ENCODE measurements at regions not wholly inside any gene's neighbourhood (a gene's known extent, or its start where the extent isn't known, plus 50 kb on each side); places are given as distances from the start of the nearest gene placed in this dataset.

DNA sequence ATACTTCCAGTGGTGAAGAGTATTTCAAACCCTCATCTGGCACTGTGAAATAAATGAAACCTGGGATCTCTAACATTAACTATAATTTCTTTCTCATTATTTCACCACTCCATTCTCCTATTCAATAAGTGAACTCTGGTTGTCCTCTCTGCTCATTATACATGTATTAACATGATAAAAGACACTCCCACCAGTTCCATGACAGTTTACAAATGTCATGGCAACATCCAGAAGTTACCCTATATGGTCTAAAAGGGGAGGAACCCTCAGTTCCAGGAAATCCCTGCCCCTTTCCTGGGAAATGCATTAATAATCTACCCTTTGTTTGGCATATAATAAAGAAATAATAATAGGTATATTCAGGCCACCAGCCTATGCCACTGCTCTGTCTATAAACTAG is 62.7 kb upstream of the BRINP3 start:
- no peak for DNase-seq

DNA sequence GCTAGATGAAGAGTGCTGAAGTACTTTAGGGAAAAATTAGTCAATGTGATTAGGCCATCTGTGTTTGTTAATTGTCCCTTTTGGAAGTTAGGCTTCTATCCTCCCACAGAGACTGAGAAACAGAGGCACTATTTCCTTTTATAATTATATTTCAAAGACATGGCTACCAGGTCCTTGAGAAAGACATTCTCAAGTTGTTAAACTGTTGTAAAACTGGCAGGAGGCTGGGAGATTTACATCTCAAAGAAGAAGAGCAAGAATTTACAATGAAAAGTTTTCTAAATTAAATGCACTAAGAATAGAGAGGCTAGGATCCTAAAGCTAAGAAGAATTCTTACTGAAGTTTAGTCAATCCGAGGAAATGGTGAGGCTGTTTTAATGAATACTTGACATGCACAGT is 74.0 kb upstream of the BRINP3 start:
- DNase-seq: no peak

DNA sequence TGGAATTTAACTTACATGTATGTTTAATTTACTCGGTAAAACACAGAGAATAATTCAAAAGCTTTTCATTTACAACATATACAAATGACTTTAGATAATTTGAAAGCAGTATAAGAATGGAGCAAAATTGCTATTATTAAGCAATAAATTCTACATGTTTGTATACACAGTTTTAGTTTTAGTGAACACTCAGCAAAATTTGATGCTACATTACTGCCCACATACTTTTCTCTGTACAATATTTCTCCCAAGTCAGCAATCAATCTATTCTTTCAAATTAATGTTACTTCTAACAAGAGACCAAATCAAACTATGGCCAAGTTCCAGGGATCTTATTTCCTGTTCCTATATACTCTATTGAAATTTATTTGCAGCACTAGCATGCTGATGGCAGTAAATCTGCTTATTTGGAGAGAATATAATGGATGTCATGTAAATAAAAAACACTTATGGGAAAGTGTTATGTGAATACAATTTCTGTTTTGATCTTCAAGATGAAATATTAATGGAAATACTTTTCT is 82.6 kb upstream of the BRINP3 start:
- no peak for DNase-seq

DNA sequence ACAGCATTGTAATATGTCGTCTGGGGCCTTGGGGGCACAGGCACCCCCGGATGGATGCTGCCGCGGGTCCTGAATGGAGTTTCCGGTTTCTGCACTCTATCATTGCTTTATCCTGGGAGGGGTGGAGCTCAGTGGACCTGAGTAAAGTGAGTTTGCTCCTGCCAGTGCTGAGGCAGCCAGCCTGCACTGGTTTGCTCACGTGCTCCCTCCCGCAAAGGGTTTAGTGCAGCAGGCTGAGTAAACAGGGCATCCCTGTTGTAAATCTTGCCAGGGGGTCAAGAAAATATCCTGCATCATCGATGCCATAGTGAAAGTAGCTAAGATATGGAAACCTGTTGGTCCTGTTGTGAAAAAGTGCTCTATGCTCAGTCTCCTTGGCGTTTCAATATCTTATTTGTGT is 85.6 kb upstream of the BRINP3 start:
- no peak for DNase-seq

DNA sequence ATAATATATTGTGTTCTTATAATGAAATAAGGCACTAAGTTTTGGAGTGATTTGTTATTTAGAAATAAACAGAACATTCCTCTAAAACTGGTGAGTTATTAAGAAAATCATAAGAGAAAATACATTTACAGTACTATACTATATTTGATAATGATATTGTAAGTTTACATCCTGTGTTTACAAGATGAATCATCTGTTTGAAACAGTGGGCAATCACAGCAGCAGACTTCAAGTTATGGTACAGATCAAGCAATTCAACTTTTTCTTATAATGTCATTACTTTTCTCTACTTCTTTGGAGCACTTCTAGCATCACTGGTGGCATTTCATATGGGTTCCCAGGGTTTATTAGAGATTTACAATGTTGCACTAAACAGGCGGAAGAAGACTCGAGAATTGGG is 86.5 kb upstream of the BRINP3 start:
- no peak for DNase-seq

DNA sequence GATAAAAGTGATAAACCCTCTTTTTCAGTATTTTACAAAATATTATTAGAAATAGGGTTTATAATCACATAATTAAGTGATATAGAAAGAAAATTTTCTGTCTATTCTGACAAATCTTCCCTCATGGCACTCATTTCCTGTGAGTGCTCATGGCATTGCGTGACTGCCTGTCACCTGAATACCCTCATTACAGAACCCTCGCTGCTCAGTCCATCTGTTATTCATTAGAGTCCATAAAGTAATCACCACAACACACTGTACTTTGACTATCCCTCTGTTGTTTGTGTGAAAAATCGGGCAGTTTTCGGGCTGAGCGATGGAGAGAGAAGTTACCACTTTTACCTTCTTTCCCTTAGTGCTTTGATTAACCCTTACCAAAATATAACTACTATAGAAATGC is 100.4 kb upstream of the BRINP3 start:
- no peak for DNase-seq

DNA sequence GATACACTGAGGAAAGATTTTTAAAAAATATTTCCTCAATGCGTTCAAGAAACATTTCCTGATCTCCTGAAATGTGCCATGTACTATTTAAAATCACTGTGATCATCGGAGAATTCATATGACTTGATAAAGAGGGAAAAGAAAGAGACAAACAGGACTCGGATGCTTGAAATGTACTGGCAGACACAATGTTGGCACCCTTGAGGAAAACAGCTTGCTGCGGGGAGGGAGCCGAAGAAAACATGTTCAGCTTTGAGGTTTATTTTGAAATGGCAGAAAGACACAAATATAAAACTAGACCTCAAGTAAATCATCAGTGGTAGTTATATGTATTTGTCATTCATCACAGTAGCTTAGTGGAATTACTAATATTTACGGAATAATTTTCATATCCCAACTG is 100.9 kb upstream of the BRINP3 start:
- DNase-seq: no peak

DNA sequence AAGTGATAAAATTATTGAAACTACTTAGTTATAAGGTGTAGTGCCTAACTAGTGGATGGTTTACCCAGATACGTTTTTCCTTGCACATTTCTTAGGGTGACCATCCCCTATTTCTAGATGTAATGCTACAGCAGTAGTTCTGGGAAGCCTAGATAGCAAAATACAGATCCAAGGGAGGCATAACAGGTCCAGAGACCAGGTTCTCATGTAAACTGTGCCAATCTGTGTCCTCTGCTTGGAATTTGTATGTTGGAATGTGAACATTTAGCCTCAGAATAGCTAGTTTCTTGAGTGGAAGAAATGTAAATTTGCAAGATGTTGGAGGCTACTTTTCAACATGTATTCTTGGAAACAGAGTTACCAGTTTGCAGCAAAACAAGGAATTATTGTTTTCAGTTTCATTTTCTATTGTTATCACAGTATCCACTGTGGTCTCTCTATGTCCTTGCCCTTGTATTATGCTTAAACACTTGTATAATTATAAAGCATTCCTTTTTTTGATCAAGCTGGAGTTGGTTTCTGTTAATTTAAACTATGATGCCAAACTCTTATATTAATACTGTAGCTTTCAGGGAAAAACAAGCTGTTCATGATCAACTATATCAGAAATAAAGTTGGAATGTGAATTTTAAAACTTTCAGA is 102.0 kb upstream of the BRINP3 start:
- no peak for DNase-seq

DNA sequence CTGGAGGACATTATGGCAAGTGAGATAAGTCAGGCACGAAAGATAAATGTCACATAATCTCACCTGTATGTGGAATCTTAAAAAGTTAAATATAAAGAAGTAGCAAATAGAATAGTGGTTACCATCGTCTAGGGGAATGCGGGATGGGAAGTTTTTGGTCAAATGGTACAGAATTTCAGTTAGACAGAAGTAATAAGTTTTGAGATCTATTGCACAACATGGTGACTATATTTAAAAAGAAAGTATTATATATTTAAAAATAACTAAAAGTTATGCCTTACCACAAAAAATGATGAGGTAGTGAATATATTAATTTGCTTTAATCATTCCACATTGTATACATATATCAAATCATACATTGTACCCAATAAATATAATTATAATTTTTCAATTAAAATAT is 106.2 kb upstream of the BRINP3 start:
- DNase-seq: no peak

DNA sequence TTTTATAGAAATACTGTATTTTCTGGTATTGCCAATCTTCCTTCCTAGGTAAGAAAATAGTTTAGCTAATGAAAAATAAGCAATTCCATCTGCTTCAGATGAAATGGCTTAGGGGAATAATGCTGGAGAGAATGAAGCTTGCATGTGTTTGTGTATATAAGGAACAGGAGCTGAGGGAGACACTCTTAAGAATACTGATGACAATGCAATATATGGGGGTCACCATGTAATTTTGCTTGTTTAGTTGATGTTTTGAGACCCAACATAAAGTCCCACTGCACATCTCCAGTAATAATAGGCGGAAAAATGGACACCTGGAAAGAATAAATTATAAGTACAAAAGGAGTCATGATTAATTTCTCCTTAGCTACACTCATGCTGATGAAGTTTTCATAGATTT is 110.8 kb upstream of the BRINP3 start:
- DNase-seq: no peak

DNA sequence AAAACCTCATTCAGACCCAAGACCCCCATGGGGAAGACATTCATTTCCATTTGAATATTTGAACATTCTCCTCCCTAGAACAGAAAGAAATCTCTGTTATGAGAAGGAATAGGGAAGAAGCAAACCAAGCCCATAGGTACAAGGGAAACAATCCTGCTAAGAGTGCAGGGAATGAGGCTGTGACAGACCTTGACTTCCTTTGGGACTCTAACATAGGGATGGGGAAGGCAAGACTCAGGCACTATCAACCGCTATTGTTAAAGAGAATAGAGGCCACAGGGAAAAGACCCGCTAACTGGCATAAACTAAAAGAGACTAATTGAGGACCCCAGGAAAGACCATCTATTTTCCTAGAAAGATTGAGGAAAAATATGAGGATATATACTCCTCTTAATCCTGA is 117.8 kb upstream of the BRINP3 start:
- DNase-seq: no peak

DNA sequence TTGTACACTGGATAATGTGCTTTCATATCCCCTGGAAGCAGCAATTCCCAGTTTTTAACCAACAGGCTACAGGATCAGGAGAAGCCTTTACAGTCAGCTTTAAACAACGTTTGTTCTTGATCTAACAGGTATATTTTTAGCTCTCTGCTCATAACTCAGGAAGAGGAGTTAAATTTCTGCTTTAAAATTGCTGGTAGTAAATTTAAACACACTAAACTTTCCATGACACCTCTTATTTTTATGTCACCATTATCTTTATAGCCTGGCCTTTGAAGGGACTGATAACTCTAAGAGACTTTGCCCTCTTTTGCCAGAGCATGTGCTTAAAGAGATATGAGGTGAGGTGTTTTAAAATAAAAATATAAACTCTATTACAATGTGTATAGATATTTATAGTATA is 119.6 kb upstream of the BRINP3 start:
- no peak for DNase-seq

DNA sequence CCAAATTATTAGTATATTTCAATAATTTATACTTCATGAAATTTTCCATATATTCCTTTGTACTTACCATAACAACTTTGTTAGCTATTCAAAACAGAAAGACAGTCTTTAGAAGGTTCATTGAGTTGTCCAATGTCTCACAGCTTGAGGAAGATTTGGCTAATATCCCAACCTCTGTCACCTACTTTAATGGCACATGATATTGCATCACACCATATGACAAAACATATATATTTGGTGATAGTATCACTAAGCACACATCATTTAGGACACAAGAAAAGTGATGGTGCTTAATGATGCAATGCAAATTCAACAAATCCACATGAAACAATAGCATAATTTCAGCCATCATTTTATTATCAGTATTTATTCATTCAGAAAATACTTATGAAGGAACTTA is 122.0 kb upstream of the BRINP3 start:
- DNase-seq: no peak

DNA sequence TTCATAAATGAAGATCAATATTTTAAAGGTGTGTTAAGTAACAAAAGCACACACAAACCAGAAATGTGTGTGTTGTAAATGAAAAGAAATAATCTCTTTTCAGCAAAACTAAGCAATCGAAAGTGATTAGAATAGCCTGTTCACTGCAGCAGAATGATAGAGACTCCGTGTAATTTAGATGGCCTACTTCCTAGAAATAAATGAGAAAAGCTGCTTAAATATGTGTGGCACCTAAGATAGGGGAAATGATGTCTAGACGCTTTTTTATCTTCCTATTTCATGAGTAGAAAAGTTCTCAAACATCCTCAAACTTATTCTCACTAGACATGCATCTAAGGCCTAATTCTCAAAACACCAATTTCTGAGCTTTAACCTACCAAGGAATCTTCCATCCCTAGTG is 124.7 kb upstream of the BRINP3 start:
- no peak for DNase-seq

DNA sequence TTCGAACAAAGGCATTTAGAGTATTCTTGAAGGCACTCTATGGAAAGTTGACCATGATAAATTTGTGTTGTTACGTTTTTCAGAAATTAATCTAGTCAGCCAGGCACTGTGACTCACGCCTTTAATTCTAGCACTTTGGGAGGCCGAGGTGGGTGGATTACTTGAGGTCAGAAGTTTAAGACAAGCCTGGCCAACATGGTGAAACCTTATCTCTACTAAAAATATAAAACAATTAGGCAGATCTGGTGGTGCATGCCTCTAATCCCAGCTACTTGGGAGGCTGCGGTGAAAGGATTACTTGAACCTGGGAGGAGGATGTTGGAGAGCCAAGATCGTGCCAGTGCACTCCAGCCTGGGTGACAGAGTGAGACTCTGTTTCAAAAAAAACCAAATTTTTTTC is 130.6 kb upstream of the BRINP3 start:
- DNase-seq: no peak

DNA sequence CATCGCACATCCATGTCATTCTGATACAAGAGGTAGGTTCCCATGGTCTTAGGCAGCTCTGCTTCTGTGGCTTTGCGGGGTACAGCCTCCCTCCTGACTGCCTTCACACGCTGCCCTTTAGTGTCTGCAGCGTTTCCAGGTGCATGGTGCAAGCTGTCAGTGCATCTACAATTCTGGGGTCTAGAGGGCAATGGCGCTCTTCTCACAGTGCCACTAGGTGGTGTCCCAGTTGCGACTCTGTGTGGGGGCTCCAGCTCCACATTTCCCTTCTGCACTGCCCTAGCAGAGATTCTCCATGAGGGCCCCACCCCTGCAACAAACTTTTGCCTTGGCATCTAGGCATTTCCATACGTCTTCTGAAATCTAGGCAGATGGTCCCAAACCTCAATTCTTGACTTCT is 138.2 kb upstream of the BRINP3 start:
- no peak for DNase-seq

DNA sequence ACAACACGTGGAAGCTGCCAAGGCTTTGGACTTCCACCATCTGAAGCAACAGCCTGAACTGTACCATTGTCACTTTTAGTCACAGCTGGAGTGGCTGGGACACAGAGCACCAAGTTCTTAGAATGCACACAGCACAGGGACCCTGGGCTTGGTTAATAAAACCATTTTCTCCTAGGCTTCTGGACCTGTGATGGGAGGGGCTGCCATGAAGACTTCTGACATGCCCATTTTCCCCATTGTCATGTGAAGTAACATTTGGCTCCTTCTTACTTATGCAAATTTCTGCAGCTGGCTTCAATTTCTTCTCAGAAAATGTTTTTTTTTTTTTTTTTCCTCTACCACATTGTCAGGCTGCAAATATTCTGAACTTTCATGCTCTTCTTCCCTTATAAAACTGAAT is 138.6 kb upstream of the BRINP3 start:
- DNase-seq: no peak

DNA sequence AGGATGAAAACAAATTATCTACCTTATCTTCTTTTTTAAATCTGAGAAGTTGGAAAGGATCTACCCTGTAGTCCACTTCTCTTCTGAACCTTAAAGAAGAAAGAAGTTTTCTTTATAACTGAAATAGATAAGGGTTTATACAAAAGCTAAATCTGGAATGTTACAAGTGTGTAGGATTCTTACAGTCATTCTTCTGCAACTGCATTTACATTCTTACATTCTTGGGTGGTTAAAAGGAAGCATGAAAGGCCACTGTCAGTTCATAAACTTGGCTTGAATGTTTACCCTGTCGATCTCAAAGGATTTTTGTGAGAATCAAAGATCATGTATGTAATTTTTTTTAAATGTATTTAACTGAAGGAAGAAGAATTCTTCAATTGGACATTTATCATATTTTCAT is 142.1 kb upstream of the BRINP3 start:
- DNase-seq: no peak

DNA sequence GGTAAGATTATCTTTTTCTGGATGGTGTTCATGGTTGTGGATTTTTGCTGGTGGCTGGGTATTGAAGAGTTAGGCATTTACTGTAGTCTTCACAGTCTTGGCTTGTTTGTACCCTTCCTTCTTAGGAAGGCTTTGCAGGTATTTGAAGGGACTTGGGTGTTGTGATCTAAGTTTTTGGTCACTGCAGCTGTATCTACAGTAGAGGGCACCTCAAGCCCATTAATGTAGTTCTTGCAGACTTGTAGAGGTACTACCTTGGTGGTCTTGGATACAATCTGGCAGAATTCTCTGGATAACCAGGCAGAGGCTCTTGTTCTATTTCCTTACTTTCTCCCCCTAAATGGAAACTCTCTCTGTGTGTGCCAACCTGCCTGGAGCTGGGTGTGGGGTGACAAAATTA is 155.8 kb upstream of the BRINP3 start:
- no peak for DNase-seq

DNA sequence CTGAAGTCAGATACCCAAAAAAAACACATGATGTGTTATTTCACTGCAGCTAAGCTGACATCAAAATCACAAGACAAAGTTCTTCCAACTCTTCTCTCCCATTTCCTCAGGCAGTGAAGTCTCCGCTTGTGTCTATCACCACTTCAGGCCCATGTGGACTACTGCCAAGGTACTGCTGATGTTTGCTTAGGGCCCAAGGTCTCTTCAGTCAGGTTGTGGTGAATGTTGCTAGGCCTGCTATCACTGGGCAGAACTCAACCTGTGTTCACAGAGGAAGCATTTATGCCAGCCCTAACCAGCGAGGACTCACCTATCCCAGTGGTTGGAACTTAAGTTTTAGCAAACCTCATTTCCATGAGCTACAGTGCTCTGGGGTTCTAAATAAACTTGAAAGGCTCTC is 156.5 kb upstream of the BRINP3 start:
- DNase-seq: no peak

DNA sequence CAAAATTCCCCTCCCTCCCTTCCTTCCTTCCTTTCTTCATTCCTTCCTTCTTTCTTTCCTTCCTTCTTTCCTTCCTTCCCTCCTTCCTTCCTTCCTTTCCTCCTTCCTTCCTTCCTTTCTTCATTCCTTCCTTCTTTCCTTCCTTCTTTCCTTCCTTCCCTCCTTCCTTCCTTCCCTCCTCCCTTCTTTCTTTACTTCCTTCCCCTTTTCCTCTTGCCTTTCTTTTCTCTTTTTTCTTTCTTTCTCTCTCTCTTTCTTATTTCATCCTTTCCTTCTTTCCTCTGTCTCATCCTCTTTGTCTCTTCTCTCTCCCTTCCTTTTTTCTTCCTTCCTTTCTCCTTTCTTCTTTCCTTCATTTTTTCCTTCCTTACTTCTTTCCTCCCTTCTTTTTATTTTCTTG is 171.9 kb upstream of the BRINP3 start:
- no peak for DNase-seq

DNA sequence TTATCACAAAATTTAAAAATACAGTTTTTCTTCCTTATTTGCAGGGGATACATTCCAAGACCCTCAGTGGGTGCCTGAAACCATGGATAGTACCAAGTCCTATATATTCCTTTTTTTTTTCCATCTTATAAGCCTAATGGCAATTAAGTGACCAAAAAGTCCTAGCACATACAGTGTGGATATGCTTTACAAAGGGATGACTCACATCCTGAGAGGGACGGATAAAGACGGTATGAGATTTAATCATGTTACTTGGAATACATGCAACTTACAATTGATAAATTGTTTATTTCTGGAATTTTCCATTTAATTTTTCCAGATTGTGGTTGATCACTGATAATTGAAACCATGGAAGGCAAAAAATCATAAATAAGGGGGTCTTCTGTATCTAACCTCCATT is 181.2 kb upstream of the BRINP3 start:
- no peak for DNase-seq

DNA sequence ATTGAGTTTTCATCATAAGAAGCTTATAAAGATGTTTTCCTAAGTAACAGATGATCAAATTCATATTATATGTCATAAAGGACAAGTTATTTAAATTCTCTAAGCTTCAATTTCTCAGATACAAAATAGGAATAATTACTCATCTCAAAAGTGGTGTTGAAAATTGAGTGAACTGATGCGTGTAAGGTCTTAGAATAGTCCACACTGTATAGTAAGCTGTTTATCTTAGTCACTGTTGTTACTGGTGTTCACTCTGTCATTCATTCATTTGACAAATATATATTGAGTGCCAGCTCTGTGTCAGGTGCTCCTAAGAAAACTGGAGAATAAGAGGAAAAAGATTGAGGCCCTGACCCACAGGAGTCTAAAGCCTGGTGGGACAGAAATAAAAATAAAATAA is 186.3 kb upstream of the BRINP3 start:
- DNase-seq: no peak

DNA sequence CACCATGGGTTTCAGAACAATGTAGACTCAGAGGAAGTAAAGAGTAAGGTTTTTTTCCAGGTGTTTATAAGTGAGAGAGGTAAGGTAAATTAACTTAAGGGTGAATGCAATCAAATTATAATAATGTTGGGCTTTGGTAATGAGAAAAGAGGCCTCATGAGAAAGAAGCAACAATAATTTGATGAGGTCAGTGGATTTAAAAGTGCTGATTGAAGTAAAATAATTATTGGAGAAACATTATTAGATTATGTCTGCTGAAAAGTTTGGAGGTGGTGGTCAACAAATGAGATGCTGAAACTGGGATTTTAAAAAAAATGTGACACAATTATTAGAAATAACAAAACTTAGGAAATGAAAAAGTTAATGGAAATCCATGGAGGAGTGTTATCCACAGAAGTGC is 187.4 kb upstream of the BRINP3 start:
- DNase-seq: no peak

DNA sequence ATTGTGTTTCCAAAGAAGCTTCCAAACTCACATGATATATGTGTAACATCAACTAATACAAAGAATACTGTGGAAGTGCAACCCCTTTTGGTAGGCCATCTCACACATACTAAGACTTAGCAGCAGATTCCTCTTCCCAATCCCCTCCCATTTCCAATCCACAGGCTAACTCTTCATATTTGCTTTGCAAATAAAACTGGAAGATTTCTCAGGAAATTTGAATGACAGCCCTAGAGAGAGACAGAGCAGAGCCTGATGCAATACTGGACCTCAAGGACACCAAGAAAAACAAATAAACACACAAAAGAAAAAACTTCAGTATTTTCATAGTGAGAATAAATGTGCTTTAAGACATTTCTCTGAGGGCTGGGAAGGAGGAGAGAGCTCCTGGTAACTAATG is 190.2 kb upstream of the BRINP3 start:
- DNase-seq: no peak

DNA sequence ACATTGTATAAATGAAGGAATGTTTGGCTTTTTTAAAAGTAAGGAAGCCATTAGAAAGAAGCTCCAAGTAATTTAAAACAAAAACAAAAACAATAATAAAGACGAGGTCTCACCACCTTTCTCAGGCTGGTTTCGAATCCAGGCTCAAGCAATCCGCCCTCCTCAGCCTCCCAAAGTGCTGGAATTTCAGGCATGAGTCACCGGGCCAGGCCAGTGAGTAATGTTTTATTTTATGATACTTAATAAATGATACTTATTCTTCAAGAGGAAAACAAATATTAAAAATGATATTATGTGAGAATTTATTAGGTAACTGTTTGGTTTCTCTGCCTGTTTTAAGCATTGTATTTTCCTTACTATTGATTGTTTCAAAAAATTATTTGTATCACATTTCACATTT is 201.4 kb upstream of the BRINP3 start:
- no peak for DNase-seq

All from NCI-H510A treated with DMSO at 0.1 percent for 48 hours (cell line).